HCT116 (cell line): ENCODE measurements at regions not wholly inside any gene's neighbourhood (a gene's known extent, or its start where the extent isn't known, plus 50 kb on each side); places are given as distances from the start of the nearest gene placed in this dataset.

Source experiments
- ATAC-seq: fragments of 200-7000 bp; cut with Tn5 transposase; 2 replicates; pipeline ENCODE4 v1.9.1; 2020; ENCODE audit warnings: mild to moderate bottlenecking, moderate library complexity
- BruUV-seq: library from RNA; stranded (reverse); fragments of 400-500 nt; replicated peaks from 2 replicates; lab custom pipeline; 2021; lab: Mats Ljungman, UMichigan
- CTCF ChIA-PET: fragments of 300-600 bp; sonication (Branson Sonifier 250); formaldehyde crosslinking; loops from one replicate; lab custom pipeline; 2021; ENCODE audit warnings: antibody characterized with exemption; lab: Charles Lee
- POLR2A ChIA-PET: fragments of 300-600, 350-600 bp; sonication (Branson Sonifier 250); formaldehyde crosslinking; loops from one replicate; lab custom pipeline; 2021; ENCODE audit warnings: antibody characterized with exemption; lab: Charles Lee
- RAD21 ChIA-PET, 2 experiments: fragments of 300-600 bp; sonication (Branson Sonifier 250); formaldehyde crosslinking; loops; one replicate each; lab custom pipeline; 2023; ENCODE audit warnings: low total read pairs in 2 of 2; ENCODE audit not compliant: uncharacterized antibody in 2 of 2, unreplicated experiment in 2 of 2, low non-redundant PET in 1 of 2; lab: Charles Lee
- DNase-seq: peaks from one replicate; pipeline ENCODE4 v3.0.0-alpha.2; 2010; ENCODE audit warnings: low read depth, low spot score
- H2AFZ ChIP-seq: fragments of 200-600 bp; shearing (Covaris generic), sonication (generic); 2 replicates; pipeline ENCODE4 v1.6.1; 2017; ENCODE audit warnings: low read depth, mixed run types, mixed read lengths, antibody characterized with exemption, low read length; ENCODE audit not compliant: poor library complexity, severe bottlenecking
- H3K27ac ChIP-seq: 2 replicates; pipeline ENCODE4 v1.5.1; 2012; ENCODE audit warnings: low read depth, low read length
- H3K27me3 ChIP-seq: fragments of 200-600 bp; sonication (generic); 2 replicates; pipeline ENCODE4 v1.6.1; 2016; ENCODE audit warnings: mixed run types, low read length, mixed read lengths; ENCODE audit not compliant: insufficient read depth
- H3K36me3 ChIP-seq, 2 experiments: fragments of 200-500 bp in 1 of 2; fragments of 200-600 bp in 1 of 2; sonication (Bioruptor generic) in 1 of 2; sonication (generic) in 1 of 2; 2 replicates each; pipeline versions ENCODE4 v1.5.1 to v1.6.1; 2014 to 2016; ENCODE audit warnings: low read length in 2 of 2, inconsistent platforms in 1 of 2, mixed read lengths in 1 of 2, mixed run types in 1 of 2; ENCODE audit not compliant: insufficient read depth in 2 of 2, control insufficient read depth in 1 of 2
- H3K4me1 ChIP-seq, 2 experiments: fragments of 200-600 bp in 1 of 2; sonication (generic) in 1 of 2; 2 replicates each; pipeline versions ENCODE4 v1.5.1 to v1.6.1; 2012 to 2017; ENCODE audit warnings: low read length in 2 of 2, inconsistent platforms in 1 of 2, mild to moderate bottlenecking in 1 of 2, mixed read lengths in 1 of 2, mixed run types in 1 of 2, moderate library complexity in 1 of 2; ENCODE audit not compliant: insufficient read depth in 2 of 2, control insufficient read depth in 1 of 2
- H3K4me2 ChIP-seq: fragments of 200-600 bp; sonication (generic); 2 replicates; pipeline ENCODE4 v1.6.1; 2017; ENCODE audit warnings: mixed run types, low read length, mixed read lengths
- H3K4me3 ChIP-seq, 2 experiments: fragments of 200-600 bp in 1 of 2; sonication (generic) in 1 of 2; replicated peaks in 1 of 2; 2 replicates each; pipeline ENCODE4 v1.5.1; 2011 to 2016; ENCODE audit warnings: low read length in 2 of 2, control low read depth in 1 of 2, low read depth in 1 of 2, mild to moderate bottlenecking in 1 of 2, mixed read lengths in 1 of 2, mixed run types in 1 of 2
- H3K79me2 ChIP-seq: fragments of 200-600 bp; sonication (generic); 2 replicates; pipeline ENCODE4 v1.6.1; 2017; ENCODE audit warnings: mild to moderate bottlenecking, mixed run types, low read length, moderate library complexity, mixed read lengths; ENCODE audit not compliant: insufficient read depth
- H3K9ac ChIP-seq: fragments of 200-600 bp; sonication (generic); 2 replicates; pipeline ENCODE4 v1.6.1; 2016; ENCODE audit warnings: low read length, mixed read lengths
- H3K9me2 ChIP-seq: fragments of 200-600 bp; sonication (generic), shearing (Covaris generic); 2 replicates; pipeline ENCODE4 v1.6.1; 2017; ENCODE audit warnings: mixed run types, mild to moderate bottlenecking, moderate library complexity; ENCODE audit not compliant: insufficient read depth
- H3K9me3 ChIP-seq, 2 experiments: fragments of 200-500 bp in 1 of 2; fragments of 200-600 bp in 1 of 2; sonication (Bioruptor generic) in 1 of 2; sonication (generic) in 1 of 2; 2 replicates each; pipeline ENCODE4 v1.6.1; 2014 to 2017; ENCODE audit warnings: low read length in 2 of 2, mixed read lengths in 2 of 2, inconsistent platforms in 1 of 2, low read depth in 1 of 2, mild to moderate bottlenecking in 1 of 2, mixed run types in 1 of 2, moderate library complexity in 1 of 2; ENCODE audit not compliant: control insufficient read depth in 1 of 2, insufficient read depth in 1 of 2
- H4K20me1 ChIP-seq: fragments of 200-600 bp; sonication (generic), shearing (Covaris generic); 2 replicates; pipeline ENCODE4 v1.6.1; 2017; ENCODE audit warnings: mixed run types, mild to moderate bottlenecking, moderate library complexity; ENCODE audit not compliant: insufficient read depth
- CBX3 ChIP-seq: IDR thresholded peaks from 2 replicates; pipeline ENCODE4 v1.6.1; 2012; ENCODE audit warnings: low read depth
- CEBPB ChIP-seq: IDR thresholded peaks from 2 replicates; pipeline ENCODE4 v1.6.1; 2012; ENCODE audit warnings: low read depth
- EGR1 ChIP-seq: IDR thresholded peaks from 2 replicates; pipeline ENCODE4 v1.6.1; 2012; ENCODE audit warnings: low read depth
- EZH2 ChIP-seq: fragments of 200-600 bp; sonication (generic); IDR thresholded peaks from 2 replicates; pipeline ENCODE4 v1.6.1; 2017; ENCODE audit warnings: antibody characterized with exemption, mixed run types
- EZH2phosphoT487 ChIP-seq: fragments of 200-600 bp; IDR thresholded peaks from 2 replicates; pipeline ENCODE4 v1.6.1; 2018; ENCODE audit warnings: antibody characterized with exemption, borderline replicate concordance
- JUND ChIP-seq: IDR thresholded peaks from 2 replicates; pipeline ENCODE4 v1.6.1; 2012
- POLR2AphosphoS5 ChIP-seq: IDR thresholded peaks from 2 replicates; pipeline ENCODE4 v1.6.1; 2011; ENCODE audit warnings: mild to moderate bottlenecking, low read depth, low read length, moderate library complexity
- YY1 ChIP-seq: IDR thresholded peaks from 2 replicates; pipeline ENCODE4 v1.6.1; 2011; ENCODE audit warnings: low read length, low read depth, moderate library complexity, mild to moderate bottlenecking; ENCODE audit not compliant: insufficient replicate concordance; ENCODE audit errors: extremely low read depth
- ZNF274 ChIP-seq: fragments of 200-500 bp; sonication (Bioruptor generic); IDR thresholded peaks from 2 replicates; pipeline ENCODE4 v1.6.1; 2014; ENCODE audit warnings: mild to moderate bottlenecking, low read depth, low read length, inconsistent platforms
- intact Hi-C: fragments of 100-400 bp; cut with micrococcal nuclease; formaldehyde crosslinking; loops from 2 replicates; pipeline ENCODE4 v1.10.0; 2022
- TF ChIP-seq, protein P1 (sequence below): IDR thresholded peaks from 2 replicates; pipeline ENCODE4 v1.6.1; 2012; ENCODE audit warnings: low read depth
- TF ChIP-seq, protein P2 (sequence below), 3 experiments: fragments of 200-600 bp in 1 of 3; sonication (generic) in 1 of 3; IDR thresholded peaks in 2 of 3; conservative IDR thresholded peaks in 1 of 3; 2 replicates each; pipeline ENCODE4 v1.5.1; 2012 to 2017; ENCODE audit warnings: low read depth in 2 of 3, low read length in 2 of 3, antibody characterized with exemption in 1 of 3, borderline replicate concordance in 1 of 3, control low read depth in 1 of 3, mild to moderate bottlenecking in 1 of 3, mixed read lengths in 1 of 3, mixed run types in 1 of 3, moderate library complexity in 1 of 3; ENCODE audit not compliant: insufficient read depth in 1 of 3
- TF ChIP-seq, protein P3 (sequence below): IDR thresholded peaks from 2 replicates; pipeline ENCODE4 v1.6.1; 2011; ENCODE audit warnings: mild to moderate bottlenecking, low read length, moderate library complexity; ENCODE audit not compliant: insufficient replicate concordance; ENCODE audit errors: extremely low read depth
- TF ChIP-seq, protein P4 (sequence below): IDR thresholded peaks from 2 replicates; pipeline ENCODE4 v1.6.1; 2012

DNA sequence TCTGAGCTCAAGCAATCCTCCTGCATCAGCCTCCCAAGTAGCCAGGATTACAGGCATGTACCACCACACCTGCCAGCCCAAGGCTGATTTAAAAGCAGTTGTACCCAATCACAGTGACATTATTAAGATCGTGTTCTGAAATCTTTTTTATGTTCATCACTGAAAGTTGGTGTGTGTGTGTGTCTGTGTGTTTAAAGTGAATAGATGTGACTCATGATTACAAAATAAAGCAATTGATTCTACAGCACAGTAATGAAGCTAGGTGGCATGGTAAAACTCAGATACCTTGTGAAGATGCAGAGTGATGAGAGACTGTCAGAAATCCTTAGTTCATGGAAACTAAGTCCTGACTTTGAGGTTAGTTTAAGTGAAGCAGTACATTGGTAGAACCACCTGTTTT, 74.2 kb upstream of the ATP2B1 start:
- Histone ChIP-seq H2AFZ (no peak overlapping the region), H3K27ac (no peak overlapping the region), H3K4me3 (no peak overlapping the region), H3K79me2 (no peaks in the 10 kb centered on the region), H3K4me2 (no peak overlapping the region), H3K9ac (no peak overlapping the region), H3K9me3 (no peaks in the 10 kb centered on the region; a peak in 1 of 4 replicates), H3K9me2 (no peaks in the 10 kb centered on the region), H3K36me3 (no peaks in the 10 kb centered on the region), H3K4me1 (no peaks in the 10 kb centered on the region), H4K20me1 (no peaks in the 10 kb centered on the region)
- BruUV-seq = no TSS peak
- RAD21 ChIA-PET = no interaction called here
- intact Hi-C loops = no loop called here
- DNase-seq (no peak), ATAC-seq (no peak)
- no peak for TF ChIP-seq ZNF274
- TF ChIP-seq JUND = no peak
- no peak for TF ChIP-seq POLR2AphosphoS5
- TF ChIP-seq EZH2 = no peak
- no peak for TF ChIP-seq YY1
- TF ChIP-seq, protein P1, sequence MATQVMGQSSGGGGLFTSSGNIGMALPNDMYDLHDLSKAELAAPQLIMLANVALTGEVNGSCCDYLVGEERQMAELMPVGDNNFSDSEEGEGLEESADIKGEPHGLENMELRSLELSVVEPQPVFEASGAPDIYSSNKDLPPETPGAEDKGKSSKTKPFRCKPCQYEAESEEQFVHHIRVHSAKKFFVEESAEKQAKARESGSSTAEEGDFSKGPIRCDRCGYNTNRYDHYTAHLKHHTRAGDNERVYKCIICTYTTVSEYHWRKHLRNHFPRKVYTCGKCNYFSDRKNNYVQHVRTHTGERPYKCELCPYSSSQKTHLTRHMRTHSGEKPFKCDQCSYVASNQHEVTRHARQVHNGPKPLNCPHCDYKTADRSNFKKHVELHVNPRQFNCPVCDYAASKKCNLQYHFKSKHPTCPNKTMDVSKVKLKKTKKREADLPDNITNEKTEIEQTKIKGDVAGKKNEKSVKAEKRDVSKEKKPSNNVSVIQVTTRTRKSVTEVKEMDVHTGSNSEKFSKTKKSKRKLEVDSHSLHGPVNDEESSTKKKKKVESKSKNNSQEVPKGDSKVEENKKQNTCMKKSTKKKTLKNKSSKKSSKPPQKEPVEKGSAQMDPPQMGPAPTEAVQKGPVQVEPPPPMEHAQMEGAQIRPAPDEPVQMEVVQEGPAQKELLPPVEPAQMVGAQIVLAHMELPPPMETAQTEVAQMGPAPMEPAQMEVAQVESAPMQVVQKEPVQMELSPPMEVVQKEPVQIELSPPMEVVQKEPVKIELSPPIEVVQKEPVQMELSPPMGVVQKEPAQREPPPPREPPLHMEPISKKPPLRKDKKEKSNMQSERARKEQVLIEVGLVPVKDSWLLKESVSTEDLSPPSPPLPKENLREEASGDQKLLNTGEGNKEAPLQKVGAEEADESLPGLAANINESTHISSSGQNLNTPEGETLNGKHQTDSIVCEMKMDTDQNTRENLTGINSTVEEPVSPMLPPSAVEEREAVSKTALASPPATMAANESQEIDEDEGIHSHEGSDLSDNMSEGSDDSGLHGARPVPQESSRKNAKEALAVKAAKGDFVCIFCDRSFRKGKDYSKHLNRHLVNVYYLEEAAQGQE = no peak
- TF ChIP-seq CEBPB = no peak
- TF ChIP-seq, protein P2, sequence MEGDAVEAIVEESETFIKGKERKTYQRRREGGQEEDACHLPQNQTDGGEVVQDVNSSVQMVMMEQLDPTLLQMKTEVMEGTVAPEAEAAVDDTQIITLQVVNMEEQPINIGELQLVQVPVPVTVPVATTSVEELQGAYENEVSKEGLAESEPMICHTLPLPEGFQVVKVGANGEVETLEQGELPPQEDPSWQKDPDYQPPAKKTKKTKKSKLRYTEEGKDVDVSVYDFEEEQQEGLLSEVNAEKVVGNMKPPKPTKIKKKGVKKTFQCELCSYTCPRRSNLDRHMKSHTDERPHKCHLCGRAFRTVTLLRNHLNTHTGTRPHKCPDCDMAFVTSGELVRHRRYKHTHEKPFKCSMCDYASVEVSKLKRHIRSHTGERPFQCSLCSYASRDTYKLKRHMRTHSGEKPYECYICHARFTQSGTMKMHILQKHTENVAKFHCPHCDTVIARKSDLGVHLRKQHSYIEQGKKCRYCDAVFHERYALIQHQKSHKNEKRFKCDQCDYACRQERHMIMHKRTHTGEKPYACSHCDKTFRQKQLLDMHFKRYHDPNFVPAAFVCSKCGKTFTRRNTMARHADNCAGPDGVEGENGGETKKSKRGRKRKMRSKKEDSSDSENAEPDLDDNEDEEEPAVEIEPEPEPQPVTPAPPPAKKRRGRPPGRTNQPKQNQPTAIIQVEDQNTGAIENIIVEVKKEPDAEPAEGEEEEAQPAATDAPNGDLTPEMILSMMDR (IDR thresholded peaks at IDR 0.05 in 2 of 3, conservative IDR thresholded peaks at IDR 0.05 in 1 of 3; ENCODE audit: borderline replicate concordance in 1 of 3, insufficient read depth in 1 of 3, low read depth in 2 of 3, low read length in 2 of 3) = no peak
- TF ChIP-seq, protein P3, sequence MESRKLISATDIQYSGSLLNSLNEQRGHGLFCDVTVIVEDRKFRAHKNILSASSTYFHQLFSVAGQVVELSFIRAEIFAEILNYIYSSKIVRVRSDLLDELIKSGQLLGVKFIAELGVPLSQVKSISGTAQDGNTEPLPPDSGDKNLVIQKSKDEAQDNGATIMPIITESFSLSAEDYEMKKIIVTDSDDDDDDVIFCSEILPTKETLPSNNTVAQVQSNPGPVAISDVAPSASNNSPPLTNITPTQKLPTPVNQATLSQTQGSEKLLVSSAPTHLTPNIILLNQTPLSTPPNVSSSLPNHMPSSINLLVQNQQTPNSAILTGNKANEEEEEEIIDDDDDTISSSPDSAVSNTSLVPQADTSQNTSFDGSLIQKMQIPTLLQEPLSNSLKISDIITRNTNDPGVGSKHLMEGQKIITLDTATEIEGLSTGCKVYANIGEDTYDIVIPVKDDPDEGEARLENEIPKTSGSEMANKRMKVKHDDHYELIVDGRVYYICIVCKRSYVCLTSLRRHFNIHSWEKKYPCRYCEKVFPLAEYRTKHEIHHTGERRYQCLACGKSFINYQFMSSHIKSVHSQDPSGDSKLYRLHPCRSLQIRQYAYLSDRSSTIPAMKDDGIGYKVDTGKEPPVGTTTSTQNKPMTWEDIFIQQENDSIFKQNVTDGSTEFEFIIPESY = no peak
- TF ChIP-seq EGR1 = no peak
- TF ChIP-seq, protein P4, sequence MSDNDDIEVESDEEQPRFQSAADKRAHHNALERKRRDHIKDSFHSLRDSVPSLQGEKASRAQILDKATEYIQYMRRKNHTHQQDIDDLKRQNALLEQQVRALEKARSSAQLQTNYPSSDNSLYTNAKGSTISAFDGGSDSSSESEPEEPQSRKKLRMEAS = no peak
- TF ChIP-seq EZH2phosphoT487 = no peak
- TF ChIP-seq CBX3 = no peak
- TF ChIP-seq, all 23 proteins: peak for 0
- ChIA-PET POLR2A (interaction anchor here (1.4 to 1.7 kb wide), 2 partner anchors 9 to 14 kb away, joined by 4 read pairs; no protein-coding TSS in a partner anchor), CTCF (no interaction called here)
- no peaks in the 10 kb centered on the region for H3K27me3 ChIP-seq
